Activated CD8-positive, alpha-beta T cell treated with anti-CD3 and anti-CD28 coated beads, Interleukin-2, amount 10 ng/mL, durations not matched to agents 7 days and 5 days (primary cell): ENCODE measurements at regions not wholly inside any gene's neighbourhood (a gene's known extent, or its start where the extent isn't known, plus 50 kb on each side); places are given as distances from the start of the nearest gene placed in this dataset.

ENCODE experiments used
- ATAC-seq: fragments of 150-1000 bp; cut with Tn5 transposase; one replicate; pipeline ENCODE4 v1.10.0; 2021; ENCODE audit warnings: moderate library complexity
- CTCF ChIA-PET: fragments of 350-600 bp; sonication (Branson Sonifier 250); formaldehyde crosslinking; loops from one replicate; lab custom pipeline; 2021; ENCODE audit warnings: antibody characterized with exemption; lab: Charles Lee
- POLR2A ChIA-PET: fragments of 350-600 bp; sonication (Branson Sonifier 250); formaldehyde crosslinking; loops from one replicate; lab custom pipeline; 2021; ENCODE audit warnings: antibody characterized with exemption; lab: Charles Lee
- DNase-seq: peaks from one replicate; pipeline ENCODE4 v3.0.0-alpha.2; 2020
- H3K27ac Mint-ChIP-seq: one replicate; pipeline ENCODE4 v1.8.0; 2021; ENCODE audit warnings: mild to moderate bottlenecking, mixed read lengths
- H3K27me3 Mint-ChIP-seq: one replicate; pipeline ENCODE4 v1.8.0; 2021; ENCODE audit warnings: low read depth, mixed read lengths
- H3K36me3 Mint-ChIP-seq: one replicate; pipeline ENCODE4 v1.8.0; 2021; ENCODE audit warnings: low read depth, mixed read lengths
- H3K4me1 Mint-ChIP-seq: one replicate; pipeline ENCODE4 v1.8.0; 2021; ENCODE audit warnings: low read depth, mixed read lengths
- H3K4me3 Mint-ChIP-seq: one replicate; pipeline ENCODE4 v1.8.0; 2021; ENCODE audit warnings: mild to moderate bottlenecking, mixed read lengths
- H3K9me3 Mint-ChIP-seq: one replicate; pipeline ENCODE4 v1.8.0; 2022; ENCODE audit warnings: mixed read lengths; ENCODE audit not compliant: insufficient read depth

DNA sequence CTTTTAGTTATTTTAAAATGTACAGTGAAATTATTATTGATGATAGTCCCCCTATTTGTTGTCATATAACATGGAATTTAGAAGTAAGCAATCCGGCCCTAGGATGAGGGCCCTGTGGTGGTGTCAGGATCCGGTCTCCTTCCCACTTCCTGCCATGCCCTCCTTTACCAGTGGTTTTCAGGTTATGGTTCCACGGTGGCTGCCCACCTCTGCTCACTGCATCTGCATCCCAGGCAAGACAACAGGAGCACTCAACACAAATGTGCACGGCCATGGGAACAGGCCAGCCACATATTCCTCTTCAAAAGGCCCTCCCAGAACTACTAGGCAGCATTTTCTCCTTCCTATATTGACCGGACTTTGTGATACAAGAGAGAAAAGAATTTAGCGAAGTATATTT, 1007.2 kb downstream of the TBC1D22A start:
- CTCF ChIA-PET = no interaction called here
- Mint-ChIP-seq H3K4me3 (no peak overlapping the region), H3K27me3 (no peaks in the 10 kb centered on the region), H3K4me1 (no peaks in the 10 kb centered on the region), H3K9me3 (no peaks in the 10 kb centered on the region), H3K36me3 (no peaks in the 10 kb centered on the region), H3K27ac (no peak overlapping the region)
- POLR2A ChIA-PET = no interaction called here
- DNase-seq = no peak
- ATAC-seq = no peak

DNA sequence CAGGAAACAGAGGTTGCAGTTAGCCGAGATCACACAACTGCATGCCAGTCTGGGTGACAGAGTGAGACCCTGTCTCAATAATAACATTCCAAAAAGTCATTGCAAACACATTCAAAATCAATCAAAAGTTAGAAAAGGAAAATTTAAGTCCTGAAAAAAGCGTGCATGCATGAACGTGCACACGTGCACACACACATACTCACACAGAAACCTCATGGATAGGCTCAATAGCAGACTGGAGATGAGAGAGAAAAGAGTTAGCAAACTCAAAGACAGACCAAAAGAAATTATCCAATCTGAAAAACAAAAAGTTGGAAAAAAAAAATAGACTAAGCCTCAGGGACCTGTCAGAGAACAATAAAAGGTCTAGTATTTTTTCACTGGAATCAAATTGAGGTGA, 1005.6 kb downstream of the TBC1D22A start:
- Mint-ChIP-seq H3K4me1 (no peaks in the 10 kb centered on the region), H3K4me3 (no peak overlapping the region), H3K36me3 (no peaks in the 10 kb centered on the region), H3K27ac (no peak overlapping the region), H3K9me3 (no peaks in the 10 kb centered on the region), H3K27me3 (no peaks in the 10 kb centered on the region)
- ChIA-PET POLR2A (no interaction called here), CTCF (no interaction called here)
- ATAC-seq = no peak
- no peak for DNase-seq

DNA sequence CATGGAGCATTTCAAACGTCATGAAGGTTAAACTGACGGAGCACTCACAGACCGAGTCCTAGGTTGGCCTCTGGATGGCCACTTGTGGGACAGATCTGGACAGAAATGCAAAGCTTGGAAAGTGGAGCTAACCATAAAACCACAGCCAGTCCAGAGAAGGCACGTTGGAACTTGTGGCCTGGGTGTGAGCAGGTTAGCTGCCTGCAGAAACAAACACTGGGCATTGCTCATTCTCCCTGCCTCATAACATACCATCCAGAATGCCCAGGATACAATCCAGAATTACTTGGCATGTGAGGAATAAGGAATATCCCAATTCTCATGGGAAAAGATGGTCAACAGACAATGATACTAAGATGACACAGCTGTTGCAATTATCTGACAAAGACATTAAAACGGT, 1005.0 kb downstream of the TBC1D22A start:
- Mint-ChIP-seq H3K4me1 (no peaks in the 10 kb centered on the region), H3K4me3 (no peak overlapping the region), H3K27ac (no peak overlapping the region), H3K27me3 (no peaks in the 10 kb centered on the region), H3K36me3 (no peaks in the 10 kb centered on the region), H3K9me3 (no peaks in the 10 kb centered on the region)
- DNase-seq = no peak
- CTCF ChIA-PET = no interaction called here
- POLR2A ChIA-PET = no interaction called here
- ATAC-seq = no peak

GRCh38 chr22:47765757-47766156, 1003.3 kb downstream of the TBC1D22A start:
- Mint-ChIP-seq H3K4me3 (no peak overlapping the region), H3K4me1 (no peaks in the 10 kb centered on the region), H3K27me3 (no peaks in the 10 kb centered on the region), H3K36me3 (no peaks in the 10 kb centered on the region), H3K9me3 (no peaks in the 10 kb centered on the region), H3K27ac (no peak overlapping the region)
- DNase-seq (no peak), ATAC-seq (no peak)
- POLR2A ChIA-PET = no interaction called here
- CTCF ChIA-PET = no interaction called here

GRCh38 chr22:47762141-47762540, 999.7 kb downstream of the TBC1D22A start:
- H3K27me3 Mint-ChIP-seq = no peaks in the 10 kb centered on the region
- no peaks in the 10 kb centered on the region for H3K36me3 Mint-ChIP-seq
- H3K9me3 Mint-ChIP-seq = no peaks in the 10 kb centered on the region
- no peaks in the 10 kb centered on the region for H3K4me1 Mint-ChIP-seq
- ChIA-PET CTCF (no interaction called here), POLR2A (no interaction called here)
- no peak for DNase-seq
- ATAC-seq = no peak
- no peak overlapping the region for H3K27ac Mint-ChIP-seq
- no peak overlapping the region for H3K4me3 Mint-ChIP-seq

GRCh38 chr22:47759909-47760308, 997.5 kb downstream of the TBC1D22A start:
- no peaks in the 10 kb centered on the region for H3K4me1 Mint-ChIP-seq
- H3K27me3 Mint-ChIP-seq = no peaks in the 10 kb centered on the region
- ATAC-seq (no peak), DNase-seq (no peak)
- ChIA-PET POLR2A (interaction anchor here (0.5 kb wide), 1 partner anchor 196 kb away, joined by 3 read pairs; no protein-coding TSS in a partner anchor), CTCF (no interaction called here)
- H3K36me3 Mint-ChIP-seq = no peaks in the 10 kb centered on the region
- no peak overlapping the region for H3K27ac Mint-ChIP-seq
- H3K4me3 Mint-ChIP-seq = no peak overlapping the region
- no peaks in the 10 kb centered on the region for H3K9me3 Mint-ChIP-seq

- no peaks in the 10 kb centered on the region for H3K36me3 Mint-ChIP-seq
- no peak overlapping the region for H3K27ac Mint-ChIP-seq
- ChIA-PET POLR2A (no interaction called here), CTCF (no interaction called here)
- H3K4me1 Mint-ChIP-seq = no peaks in the 10 kb centered on the region
- ATAC-seq (no peak), DNase-seq (no peak)
- no peaks in the 10 kb centered on the region for H3K9me3 Mint-ChIP-seq
- no peak overlapping the region for H3K4me3 Mint-ChIP-seq
- no peaks in the 10 kb centered on the region for H3K27me3 Mint-ChIP-seq
Observed at GRCh38 chr22:47757741-47758140, 995.3 kb downstream of the TBC1D22A start.

DNA sequence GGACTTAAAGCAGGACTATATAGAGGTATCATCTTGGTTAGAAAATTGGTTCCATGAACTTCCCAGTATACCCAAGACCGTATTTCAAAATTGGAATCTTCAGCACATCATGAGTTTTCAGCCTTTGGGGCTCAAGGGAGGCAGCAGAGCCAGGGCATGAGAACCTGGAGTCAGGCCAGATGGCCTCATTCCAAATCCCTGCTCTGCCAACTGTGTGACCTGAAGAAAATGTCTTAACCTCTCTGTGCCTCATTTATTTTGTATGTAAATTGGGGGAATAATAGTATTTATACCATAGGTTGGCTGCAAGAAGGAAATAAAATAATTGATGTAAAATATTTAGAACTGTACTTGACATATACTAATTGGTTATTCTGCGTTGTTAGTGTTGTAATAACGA, 987.6 kb downstream of the TBC1D22A start:
- Mint-ChIP-seq H3K27me3 (no peaks in the 10 kb centered on the region), H3K27ac (no peak overlapping the region), H3K4me3 (no peak overlapping the region), H3K36me3 (no peaks in the 10 kb centered on the region), H3K9me3 (no peaks in the 10 kb centered on the region), H3K4me1 (no peaks in the 10 kb centered on the region)
- ATAC-seq (no peak), DNase-seq (no peak)
- ChIA-PET POLR2A (no interaction called here), CTCF (no interaction called here)

DNA sequence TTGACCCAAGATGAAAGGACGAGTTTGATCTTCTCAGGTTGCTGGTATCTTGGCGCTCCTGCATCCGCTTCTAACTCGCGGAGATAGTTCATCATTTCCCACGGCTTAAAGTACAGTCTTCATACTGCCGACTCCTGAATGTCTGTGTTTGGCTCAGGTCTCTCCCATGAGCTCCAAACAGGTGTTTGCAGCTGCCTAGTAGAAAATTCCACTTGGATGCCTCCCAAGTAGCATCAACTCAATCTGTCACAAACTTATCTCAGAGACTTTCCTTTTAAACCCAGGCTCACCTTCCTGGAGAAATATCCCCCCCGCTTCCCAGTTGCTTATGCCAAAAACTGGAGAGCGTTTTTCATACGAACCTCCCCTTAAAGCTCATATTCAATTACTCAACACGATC, 986.5 kb downstream of the TBC1D22A start:
- H3K4me1 Mint-ChIP-seq = no peaks in the 10 kb centered on the region
- no peak overlapping the region for H3K4me3 Mint-ChIP-seq
- no peak overlapping the region for H3K27ac Mint-ChIP-seq
- no peaks in the 10 kb centered on the region for H3K9me3 Mint-ChIP-seq
- ChIA-PET CTCF (no interaction called here), POLR2A (no interaction called here)
- DNase-seq (no peak), ATAC-seq (no peak)
- no peaks in the 10 kb centered on the region for H3K27me3 Mint-ChIP-seq
- no peaks in the 10 kb centered on the region for H3K36me3 Mint-ChIP-seq

DNA sequence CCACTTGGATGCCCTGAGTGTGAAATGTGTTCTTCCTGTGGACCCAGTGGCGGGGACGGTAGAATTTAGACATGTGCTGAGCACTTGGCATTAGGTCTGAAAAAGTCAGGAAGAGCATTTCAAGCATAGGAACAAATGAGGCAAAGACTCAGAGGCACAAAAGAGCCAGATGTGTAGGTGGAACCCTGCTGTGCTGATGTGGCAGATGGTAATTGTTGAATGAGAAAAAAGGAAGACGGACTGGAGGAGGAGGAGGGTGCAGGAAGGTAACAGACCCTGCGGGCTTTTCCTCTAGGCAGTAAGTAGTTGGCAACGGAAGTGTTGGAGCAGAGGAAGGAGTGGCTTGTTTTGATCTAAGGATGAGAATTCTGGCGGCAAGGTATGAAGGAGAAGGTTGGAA, 985.8 kb downstream of the TBC1D22A start:
- H3K9me3 Mint-ChIP-seq = no peaks in the 10 kb centered on the region
- ChIA-PET POLR2A (no interaction called here), CTCF (no interaction called here)
- no peak overlapping the region for H3K4me3 Mint-ChIP-seq
- no peak for DNase-seq
- H3K27me3 Mint-ChIP-seq = no peaks in the 10 kb centered on the region
- no peaks in the 10 kb centered on the region for H3K36me3 Mint-ChIP-seq
- no peak overlapping the region for H3K27ac Mint-ChIP-seq
- ATAC-seq = no peak
- no peaks in the 10 kb centered on the region for H3K4me1 Mint-ChIP-seq

- ChIA-PET CTCF (no interaction called here), POLR2A (no interaction called here)
- H3K4me1 Mint-ChIP-seq = no peaks in the 10 kb centered on the region
- ATAC-seq = no peak
- no peak for DNase-seq
- H3K4me3 Mint-ChIP-seq = no peak overlapping the region
- H3K9me3 Mint-ChIP-seq = no peaks in the 10 kb centered on the region
- H3K27me3 Mint-ChIP-seq = no peaks in the 10 kb centered on the region
- H3K27ac Mint-ChIP-seq = no peak overlapping the region
- H3K36me3 Mint-ChIP-seq = no peaks in the 10 kb centered on the region
Observed at GRCh38 chr22:47740109-47740805, 977.8 kb downstream of the TBC1D22A start.

DNA sequence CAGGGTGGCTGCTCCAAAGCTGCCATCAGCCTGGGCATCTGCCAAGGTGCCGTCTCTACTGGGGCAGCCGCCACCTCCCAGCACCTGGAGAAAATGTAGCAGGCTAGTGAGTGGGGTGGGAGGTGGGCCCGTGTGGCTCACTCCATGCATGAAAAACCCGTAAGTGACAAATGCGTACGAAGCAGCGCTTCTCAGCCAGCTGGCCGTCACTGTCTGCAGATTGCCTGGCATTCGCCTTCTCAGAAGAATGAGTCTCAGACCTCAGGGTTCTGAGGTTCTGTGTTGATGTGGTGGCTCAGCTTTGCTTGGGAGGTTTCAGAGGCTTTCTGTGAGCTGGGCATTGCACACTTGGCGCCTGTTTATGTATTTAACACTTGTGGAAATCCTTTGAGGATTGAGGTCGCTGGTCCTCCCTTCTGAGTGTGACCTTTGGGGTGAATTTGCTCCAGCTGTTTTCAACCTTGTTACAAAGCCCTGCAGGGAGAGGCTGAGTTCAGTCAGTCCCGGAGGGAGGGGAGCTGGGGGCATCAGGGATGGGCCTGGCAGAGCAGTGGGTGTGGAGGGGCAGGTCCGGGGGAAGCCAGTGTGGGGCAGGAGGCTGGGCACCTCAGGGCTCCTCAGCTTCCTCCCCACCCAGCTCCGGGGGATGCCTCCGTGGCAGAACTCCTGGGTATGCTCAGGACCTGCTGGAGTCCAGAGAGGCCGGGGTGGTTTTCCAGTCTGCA, 977.0 kb downstream of the TBC1D22A start:
- POLR2A ChIA-PET = no interaction called here
- H3K27me3 Mint-ChIP-seq = no peaks in the 10 kb centered on the region
- CTCF ChIA-PET = no interaction called here

More for the DNA sequence above, 977.0 kb downstream of the TBC1D22A start:
- Mint-ChIP-seq H3K9me3 (no peaks in the 10 kb centered on the region), H3K4me1 (no peaks in the 10 kb centered on the region), H3K27ac (no peak overlapping the region), H3K36me3 (no peaks in the 10 kb centered on the region), H3K4me3 (no peak overlapping the region)
- no peak for DNase-seq
- no peak for ATAC-seq
